Ovary (tissue), 7 donors: ENCODE measurements at regions not wholly inside any gene's neighbourhood (a gene's known extent, or its start where the extent isn't known, plus 50 kb on each side); places are given as distances from the start of the nearest gene placed in this dataset.
"Not testable (repeated sequence)": the region's sequence is repeated elsewhere in the genome, so short reads cannot be mapped to it uniquely, and the experiment has no call there.

Experiments used
- DNase-seq, 5 donors: peaks; one replicate each; pipeline ENCODE4 v3.0.0-alpha.2; 2019 to 2020
- H3K27ac ChIP-seq, 2 donors: fragments of 200-600 bp; one replicate each; pipeline versions ENCODE4 v1.5.1 to v1.8.0; 2019 to 2022
- H3K27me3 ChIP-seq: fragments of 200-600 bp; one replicate; pipeline ENCODE4 v1.8.0; 2022
- H3K36me3 ChIP-seq: fragments of 200-600 bp; sonication (generic); one replicate; pipeline ENCODE4 v1.5.1; 2019
- H3K4me1 ChIP-seq: one replicate; pipeline ENCODE4 v1.8.1; 2013; ENCODE audit warnings: mild to moderate bottlenecking, moderate library complexity; ENCODE audit not compliant: insufficient read depth
- H3K4me3 ChIP-seq: fragments of 200-600 bp; sonication (generic); one replicate; pipeline ENCODE4 v1.5.1; 2017
- H3K9me3 ChIP-seq, 2 donors: fragments of 200-600 bp in 1 of 2; sonication (generic) in 1 of 2; one replicate each; pipeline versions ENCODE4 v1.5.1 to v1.8.1; 2013 to 2019; ENCODE audit warnings: mild to moderate bottlenecking in 1 of 2, moderate library complexity in 1 of 2
- EP300 ChIP-seq: sonication (generic); formaldehyde crosslinking; IDR thresholded peaks from one replicate; pipeline ENCODE4 v1.6.1; 2017; ENCODE audit warnings: antibody characterized with exemption
- POLR2A ChIP-seq: fragments of 450-650 bp; IDR thresholded peaks from one replicate; pipeline ENCODE4 v1.6.1; 2017; ENCODE audit warnings: antibody characterized with exemption, mild to moderate bottlenecking, moderate library complexity
- WGBS, 3 donors: extraction: QIAGEN DNeasy Blood & Tissue Kit in 1 of 3; methylation state at CpG; one replicate each; pipeline versions ENCODE4 v1.1.5 to v1.1.7; 2013 to 2017; 5-methylcytosine and 5-hydroxymethylcytosine counted together
- intact Hi-C, 4 donors: fragments of 100-400 bp; cut with DNase I; formaldehyde crosslinking; loops; one replicate each; pipeline versions ENCODE4 v1.11.0 to v1.15.1; 2022 to 2023
- TF ChIP-seq, protein P1 (sequence below), 3 donors: fragments of 450-650 bp in 2 of 3; fragments of 200-600 bp in 1 of 3; IDR thresholded peaks; one replicate each; pipeline versions ENCODE4 v1.5.1 to v1.8.0; 2016 to 2022; ENCODE audit warnings: antibody characterized with exemption in 3 of 3, mild to moderate bottlenecking in 1 of 3
- donor health status: DM: no; HTN: no; CAD: no; lungs with moderate emphysema.
- donor health status: DM: no; HTN: no; CAD: no.
- donor health status: Bipolar disorder and iron deficiency.
- donor health status: DM: no; HTN: no; CAD: no.
- donor health status: DM: yes; HTN: yes; CAD: no.

DNA sequence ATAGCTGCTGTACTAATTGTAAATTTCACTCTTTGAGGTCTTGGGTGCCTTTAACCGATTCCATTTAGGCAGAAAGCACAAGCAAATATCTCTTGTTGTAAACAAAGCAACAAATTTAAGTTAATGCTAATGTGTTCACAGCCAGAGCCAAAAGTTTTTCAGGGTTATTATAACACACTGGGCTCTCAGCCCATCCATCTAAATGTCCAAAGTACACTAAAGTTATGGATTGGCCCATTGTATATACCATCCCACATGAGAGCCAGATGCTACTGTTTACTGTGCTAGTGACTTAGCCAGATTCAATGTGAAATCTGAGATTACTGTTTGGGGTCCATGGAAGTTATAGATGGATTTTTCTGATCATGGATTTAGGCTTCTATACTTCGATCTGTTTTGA, 186.7 kb downstream of the LARP7 start:
- Histone ChIP-seq H3K9me3 (no peaks in the 10 kb centered on the region), H3K4me3 (no peak overlapping the region), H3K4me1 (no peaks in the 10 kb centered on the region), H3K27me3 (no peaks in the 10 kb centered on the region), H3K36me3 (no peaks in the 10 kb centered on the region), H3K27ac (no peak overlapping the region)
- DNase-seq = no peak
- intact Hi-C loops = no loop called here
- 51 to 59% (median 54%) methylated on average over 2 of the region's 2 CpGs for WGBS, 3 donors
- TF ChIP-seq EP300 (no peak), POLR2A (no peak)
- TF ChIP-seq, protein P1, sequence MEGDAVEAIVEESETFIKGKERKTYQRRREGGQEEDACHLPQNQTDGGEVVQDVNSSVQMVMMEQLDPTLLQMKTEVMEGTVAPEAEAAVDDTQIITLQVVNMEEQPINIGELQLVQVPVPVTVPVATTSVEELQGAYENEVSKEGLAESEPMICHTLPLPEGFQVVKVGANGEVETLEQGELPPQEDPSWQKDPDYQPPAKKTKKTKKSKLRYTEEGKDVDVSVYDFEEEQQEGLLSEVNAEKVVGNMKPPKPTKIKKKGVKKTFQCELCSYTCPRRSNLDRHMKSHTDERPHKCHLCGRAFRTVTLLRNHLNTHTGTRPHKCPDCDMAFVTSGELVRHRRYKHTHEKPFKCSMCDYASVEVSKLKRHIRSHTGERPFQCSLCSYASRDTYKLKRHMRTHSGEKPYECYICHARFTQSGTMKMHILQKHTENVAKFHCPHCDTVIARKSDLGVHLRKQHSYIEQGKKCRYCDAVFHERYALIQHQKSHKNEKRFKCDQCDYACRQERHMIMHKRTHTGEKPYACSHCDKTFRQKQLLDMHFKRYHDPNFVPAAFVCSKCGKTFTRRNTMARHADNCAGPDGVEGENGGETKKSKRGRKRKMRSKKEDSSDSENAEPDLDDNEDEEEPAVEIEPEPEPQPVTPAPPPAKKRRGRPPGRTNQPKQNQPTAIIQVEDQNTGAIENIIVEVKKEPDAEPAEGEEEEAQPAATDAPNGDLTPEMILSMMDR (IDR thresholded peaks at IDR 0.05) = no peak

- Histone ChIP-seq H3K27ac (no peak overlapping the region), H3K4me1 (no peaks in the 10 kb centered on the region), H3K9me3 (no peaks in the 10 kb centered on the region), H3K27me3 (no peaks in the 10 kb centered on the region), H3K4me3 (no peak overlapping the region), H3K36me3 (no peaks in the 10 kb centered on the region)
- intact Hi-C loops = no loop called here
- no peak for DNase-seq
- no peak for TF ChIP-seq POLR2A
- no peak for TF ChIP-seq EP300
- TF ChIP-seq, protein P1 (IDR thresholded peaks at IDR 0.05) = no peak
- WGBS, 3 donors = 94 to 96% (median 94%) methylated on average over 22 to 23 of the region's 23 CpGs
These were observed 193.9 kb downstream of the LARP7 start for GRCh38 chr4:112830753-112831386.

DNA sequence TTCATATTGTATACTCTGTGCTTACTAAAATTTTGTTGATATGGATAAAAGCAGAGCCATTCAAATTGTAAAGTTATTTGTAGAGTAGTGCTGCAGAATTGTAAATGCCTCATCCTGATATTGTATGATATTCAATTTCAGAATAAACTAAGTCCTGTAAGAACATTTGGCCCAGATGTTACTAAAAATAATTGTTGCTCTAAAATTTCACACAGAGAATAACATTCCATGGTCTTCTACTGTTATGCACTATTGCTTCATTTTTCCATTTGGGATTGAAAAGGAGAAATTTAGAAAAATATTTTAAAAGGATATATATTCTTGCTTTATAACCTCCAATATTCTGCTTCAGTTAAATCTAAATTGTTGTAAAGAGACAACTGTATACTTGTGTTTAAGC, 195.6 kb downstream of the LARP7 start:
- Histone ChIP-seq H3K9me3 (no peaks in the 10 kb centered on the region), H3K27me3 (no peaks in the 10 kb centered on the region), H3K27ac (no peak overlapping the region), H3K36me3 (no peaks in the 10 kb centered on the region), H3K4me3 (no peak overlapping the region), H3K4me1 (no peaks in the 10 kb centered on the region)
- intact Hi-C loops = no loop called here
- TF ChIP-seq, protein P1 (IDR thresholded peaks at IDR 0.05) = no peak
- no peak for TF ChIP-seq EP300
- TF ChIP-seq POLR2A = no peak
- DNase-seq = no peak

- Histone ChIP-seq H3K4me3 (no peak overlapping the region), H3K4me1 (no peaks in the 10 kb centered on the region), H3K36me3 (no peaks in the 10 kb centered on the region), H3K27me3 (no peaks in the 10 kb centered on the region), H3K9me3 (no peaks in the 10 kb centered on the region), H3K27ac (no peak overlapping the region)
- 0 to 58% (median 0%) methylated on average over 1 of the region's 1 CpG for WGBS, 3 donors
- no peak for DNase-seq
- no peak for TF ChIP-seq EP300
- TF ChIP-seq, protein P1 (IDR thresholded peaks at IDR 0.05) = no peak
- no peak for TF ChIP-seq POLR2A
- intact Hi-C loops = no loop called here
These were observed 200.0 kb downstream of the LARP7 start for GRCh38 chr4:112836895-112837294.

- 6 to 33% (median 7%) methylated on average over 1 of the region's 1 CpG for WGBS, 3 donors
- H3K27ac ChIP-seq, H3K4me1 ChIP-seq, H3K36me3 ChIP-seq, DNase-seq, H3K27me3 ChIP-seq, H3K4me3 ChIP-seq, intact Hi-C loops, H3K9me3 ChIP-seq: not testable (repeated sequence)
These were observed 201.1 kb downstream of the LARP7 start for GRCh38 chr4:112838015-112838414.
